ENCODE measurements at regions not wholly inside any gene's neighbourhood (a gene's known extent, or its start where the extent isn't known, plus 50 kb on each side); places are given as distances from the start of the nearest gene placed in this dataset.

DNA sequence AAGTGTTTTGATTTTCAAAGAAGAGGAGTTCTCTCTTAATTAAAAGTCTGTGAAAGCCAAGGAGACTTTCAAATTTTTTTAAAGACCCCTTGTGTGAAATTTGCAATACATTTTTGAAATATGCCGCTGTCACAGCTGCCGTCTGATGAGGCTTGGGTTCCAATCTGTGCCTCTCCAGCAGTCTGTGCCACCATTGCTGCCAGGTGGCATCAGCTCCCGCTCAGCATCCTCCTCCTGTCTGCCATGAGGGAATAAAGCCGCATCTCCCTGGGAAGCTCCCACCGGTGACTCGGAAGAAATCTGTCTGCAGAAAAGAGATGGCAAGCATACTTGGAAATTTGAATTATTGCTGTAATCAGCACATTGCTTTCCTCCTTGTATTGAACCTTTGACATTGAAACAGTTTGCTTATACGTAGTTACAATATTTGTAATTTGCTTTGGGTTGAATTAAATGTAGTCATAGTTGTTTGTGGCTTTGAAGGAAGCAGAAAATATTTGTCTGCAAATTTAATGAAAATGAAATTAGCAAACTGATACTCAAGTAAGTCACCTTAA is 145.7 kb upstream of the SNX2 start:
- TF ChIP-seq, protein P1, sequence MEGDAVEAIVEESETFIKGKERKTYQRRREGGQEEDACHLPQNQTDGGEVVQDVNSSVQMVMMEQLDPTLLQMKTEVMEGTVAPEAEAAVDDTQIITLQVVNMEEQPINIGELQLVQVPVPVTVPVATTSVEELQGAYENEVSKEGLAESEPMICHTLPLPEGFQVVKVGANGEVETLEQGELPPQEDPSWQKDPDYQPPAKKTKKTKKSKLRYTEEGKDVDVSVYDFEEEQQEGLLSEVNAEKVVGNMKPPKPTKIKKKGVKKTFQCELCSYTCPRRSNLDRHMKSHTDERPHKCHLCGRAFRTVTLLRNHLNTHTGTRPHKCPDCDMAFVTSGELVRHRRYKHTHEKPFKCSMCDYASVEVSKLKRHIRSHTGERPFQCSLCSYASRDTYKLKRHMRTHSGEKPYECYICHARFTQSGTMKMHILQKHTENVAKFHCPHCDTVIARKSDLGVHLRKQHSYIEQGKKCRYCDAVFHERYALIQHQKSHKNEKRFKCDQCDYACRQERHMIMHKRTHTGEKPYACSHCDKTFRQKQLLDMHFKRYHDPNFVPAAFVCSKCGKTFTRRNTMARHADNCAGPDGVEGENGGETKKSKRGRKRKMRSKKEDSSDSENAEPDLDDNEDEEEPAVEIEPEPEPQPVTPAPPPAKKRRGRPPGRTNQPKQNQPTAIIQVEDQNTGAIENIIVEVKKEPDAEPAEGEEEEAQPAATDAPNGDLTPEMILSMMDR (IDR thresholded peaks at IDR 0.05): no peak
- TF ChIP-seq POLR2A (IDR thresholded peaks at IDR 0.05): no peak

Measured in gastroesophageal sphincter (tissue), 3 donors.